NCI-H446 (cell line): ENCODE measurements at regions not wholly inside any gene's neighbourhood (a gene's known extent, or its start where the extent isn't known, plus 50 kb on each side); places are given as distances from the start of the nearest gene placed in this dataset.

Source experiments
- DNase-seq, 2 experiments: peaks; one replicate each; lab custom pipeline; 2025; lab: John Stamatoyannopoulos, UW

- no peak for DNase-seq
Measured at GRCh38 chr2:45068571-45069140, 59.4 kb upstream of the SIX2 start.

GRCh38 chr2:45067859-45068570 is 58.8 kb upstream of the SIX2 start:
- DNase-seq, result no peak
